OCI-LY7 (cell line): ENCODE measurements at regions not wholly inside any gene's neighbourhood (a gene's known extent, or its start where the extent isn't known, plus 50 kb on each side); places are given as distances from the start of the nearest gene placed in this dataset.

Experiments
- BruUV-seq: library from RNA; stranded (reverse); fragments of 400-500 nt; replicated peaks from 2 replicates; lab custom pipeline; 2021; lab: Mats Ljungman, UMichigan
- CTCF ChIA-PET: fragments of 300-600 bp; sonication (Branson Sonifier 250); formaldehyde crosslinking; loops from one replicate; lab custom pipeline; 2022; ENCODE audit warnings: antibody characterized with exemption; ENCODE audit not compliant: unreplicated experiment; lab: Charles Lee
- POLR2A ChIA-PET: fragments of 300-600 bp; sonication (Branson Sonifier 250); formaldehyde crosslinking; loops from one replicate; lab custom pipeline; 2022; ENCODE audit warnings: antibody characterized with exemption; lab: Charles Lee
- DNase-seq: peaks from one replicate; pipeline ENCODE4 v3.0.0-alpha.2; 2015; ENCODE audit warnings: low spot score
- H2AFZ ChIP-seq: fragments of 200-600 bp; sonication (generic), shearing (Covaris generic); 2 replicates; pipeline ENCODE4 v1.6.1; 2014; ENCODE audit warnings: mild to moderate bottlenecking, antibody characterized with exemption, low read length, moderate library complexity
- H3K27ac ChIP-seq: fragments of 200-600 bp; sonication (generic); 2 replicates; pipeline ENCODE4 v1.5.1; 2014; ENCODE audit warnings: mixed run types, low read depth, mild to moderate bottlenecking, moderate library complexity, low read length, inconsistent platforms; ENCODE audit not compliant: poor library complexity, severe bottlenecking
- H3K36me3 ChIP-seq: fragments of 200-600 bp; sonication (generic); 2 replicates; pipeline ENCODE4 v1.6.1; 2014; ENCODE audit warnings: mild to moderate bottlenecking, antibody characterized with exemption, low read length, moderate library complexity, mixed read lengths; ENCODE audit not compliant: insufficient read depth
- H3K4me1 ChIP-seq: fragments of 200-600 bp; sonication (generic); 2 replicates; pipeline ENCODE4 v1.5.1; 2014; ENCODE audit warnings: mild to moderate bottlenecking, low read length; ENCODE audit not compliant: insufficient read depth, poor library complexity, severe bottlenecking
- H3K4me2 ChIP-seq: fragments of 200-600 bp; sonication (generic); 2 replicates; pipeline ENCODE4 v1.6.1; 2014; ENCODE audit warnings: mild to moderate bottlenecking, low read length
- H3K4me3 ChIP-seq: fragments of 200-600 bp; sonication (generic); 2 replicates; pipeline ENCODE4 v1.5.1; 2014; ENCODE audit warnings: mild to moderate bottlenecking, low read depth, low read length; ENCODE audit not compliant: poor library complexity, severe bottlenecking
- H3K79me2 ChIP-seq: fragments of 200-600 bp; sonication (generic); 2 replicates; pipeline ENCODE4 v1.6.1; 2016; ENCODE audit warnings: low read depth, mild to moderate bottlenecking, low read length, moderate library complexity, mixed read lengths; ENCODE audit not compliant: insufficient read depth
- H3K9me2 ChIP-seq: fragments of 200-600 bp; sonication (generic); 2 replicates; pipeline ENCODE4 v1.6.1; 2016; ENCODE audit warnings: mild to moderate bottlenecking, low read length, mixed read lengths; ENCODE audit not compliant: insufficient read depth
- H3K9me3 ChIP-seq: fragments of 200-600 bp; sonication (generic); 2 replicates; pipeline ENCODE4 v1.6.1; 2014; ENCODE audit warnings: mild to moderate bottlenecking, mixed run types, low read length, mixed read lengths
- H4K20me1 ChIP-seq: fragments of 200-600 bp; sonication (generic); 2 replicates; pipeline ENCODE4 v1.6.1; 2014; ENCODE audit warnings: mild to moderate bottlenecking, antibody characterized with exemption, low read length, moderate library complexity, mixed read lengths; ENCODE audit not compliant: insufficient read depth
- CTCF ChIP-seq: fragments of 200-600 bp; sonication (generic); conservative IDR thresholded peaks from 2 replicates; pipeline ENCODE4 v1.5.1; 2014; ENCODE audit warnings: mild to moderate bottlenecking, antibody characterized with exemption, low read length, moderate library complexity, mixed read lengths
- EZH2phosphoT487 ChIP-seq: fragments of 200-600 bp; sonication (generic); IDR thresholded peaks from 2 replicates; pipeline ENCODE4 v1.6.1; 2018; ENCODE audit warnings: low read depth, borderline replicate concordance, mild to moderate bottlenecking, mixed run types, antibody characterized with exemption, low read length, moderate library complexity, mixed read lengths
- intact Hi-C: fragments of 100-400 bp; cut with micrococcal nuclease; formaldehyde crosslinking; loops from one replicate; pipeline ENCODE4 v1.10.0; 2022; ENCODE audit not compliant: unreplicated experiment

GRCh38 chr2:181371195-181371594, 86.0 kb upstream of the ITGA4 start:
- Histone ChIP-seq H3K4me3 (no peak overlapping the region), H3K9me2 (no peaks in the 10 kb centered on the region), H3K79me2 (no peaks in the 10 kb centered on the region), H3K27ac (no peak overlapping the region), H3K4me1 (peaks cover 32% of the 10 kb centered on the region), H3K36me3 (no peaks in the 10 kb centered on the region), H3K4me2 (peak overlapping the region; percentile 11; the same call in 1 of the 2 replicates), H4K20me1 (no peaks in the 10 kb centered on the region), H3K9me3 (no peaks in the 10 kb centered on the region), H2AFZ (peak overlapping the region; percentile 70; the same call in 1 of the 2 replicates)
- DNase-seq, result no peak
- no TSS peak for BruUV-seq
- TF ChIP-seq CTCF (no peak), EZH2phosphoT487 (no peak)
- POLR2A ChIA-PET, result interaction anchor here (0.6 kb wide), 1 partner anchor 38 kb away, joined by 3 read pairs; no protein-coding TSS in a partner anchor
- intact Hi-C loops, result no loop called here
- CTCF ChIA-PET, result no interaction called here

GRCh38 chr2:181371782-181372645, 85.2 kb upstream of the ITGA4 start:
- no peaks in the 10 kb centered on the region for H4K20me1 ChIP-seq
- H3K4me2 ChIP-seq, result peak overlapping the region; percentile 11; the same call in 1 of the 2 replicates
- peaks cover 37% of the 10 kb centered on the region for H3K4me1 ChIP-seq
- ChIA-PET POLR2A (interaction anchor here (0.6 to 3.4 kb wide), 8 partner anchors 9 to 86 kb away, joined by 3 to 13 read pairs (median 4); no protein-coding TSS in a partner anchor), CTCF (no interaction called here)
- H3K9me3 ChIP-seq, result no peaks in the 10 kb centered on the region
- no peak overlapping the region for H3K27ac ChIP-seq
- intact Hi-C loops, result no loop called here
- no peak for TF ChIP-seq CTCF
- TF ChIP-seq EZH2phosphoT487, result no peak
- H3K36me3 ChIP-seq, result no peaks in the 10 kb centered on the region
- H3K4me3 ChIP-seq, result no peak overlapping the region
- no peaks in the 10 kb centered on the region for H3K79me2 ChIP-seq
- H2AFZ ChIP-seq, result peak overlapping the region; percentile 70
- DNase-seq, result peak; percentile 21
- H3K9me2 ChIP-seq, result no peaks in the 10 kb centered on the region
- BruUV-seq, result no TSS peak

GRCh38 chr2:181372646-181373040, 84.5 kb upstream of the ITGA4 start:
- DNase-seq, result no peak
- POLR2A ChIA-PET, result interaction anchor here (0.6 to 3.4 kb wide), 9 partner anchors 9 to 189 kb away, joined by 3 to 13 read pairs (median 3); no protein-coding TSS in a partner anchor
- no peaks in the 10 kb centered on the region for H3K36me3 ChIP-seq
- TF ChIP-seq CTCF (no peak), EZH2phosphoT487 (no peak)
- intact Hi-C loops, result no loop called here
- BruUV-seq, result no TSS peak
- CTCF ChIA-PET, result no interaction called here
- no peaks in the 10 kb centered on the region for H3K9me3 ChIP-seq
- H3K4me1 ChIP-seq, result peaks cover 37% of the 10 kb centered on the region
- no peaks in the 10 kb centered on the region for H3K9me2 ChIP-seq
- H3K4me3 ChIP-seq, result no peak overlapping the region
- no peak overlapping the region for H3K4me2 ChIP-seq
- peak overlapping the region; percentile 70 for H2AFZ ChIP-seq
- H3K79me2 ChIP-seq, result no peaks in the 10 kb centered on the region
- no peaks in the 10 kb centered on the region for H4K20me1 ChIP-seq
- no peak overlapping the region for H3K27ac ChIP-seq
